NCI-H146 treated with DMSO at 0.1 percent for 48 hours (cell line): ENCODE measurements at regions not wholly inside any gene's neighbourhood (a gene's known extent, or its start where the extent isn't known, plus 50 kb on each side); places are given as distances from the start of the nearest gene placed in this dataset.
A peak's percentile ranks its signal among the peaks of the same experiment; 100 is the strongest.

Experiments
- DNase-seq: peaks from one replicate; lab custom pipeline; 2025; ENCODE audit not compliant: unreplicated experiment; lab: John Stamatoyannopoulos, UW

GRCh38 chr2:220081171-220081570 lies 453.7 kb downstream of the SLC4A3 start:
- no peak for DNase-seq

DNA sequence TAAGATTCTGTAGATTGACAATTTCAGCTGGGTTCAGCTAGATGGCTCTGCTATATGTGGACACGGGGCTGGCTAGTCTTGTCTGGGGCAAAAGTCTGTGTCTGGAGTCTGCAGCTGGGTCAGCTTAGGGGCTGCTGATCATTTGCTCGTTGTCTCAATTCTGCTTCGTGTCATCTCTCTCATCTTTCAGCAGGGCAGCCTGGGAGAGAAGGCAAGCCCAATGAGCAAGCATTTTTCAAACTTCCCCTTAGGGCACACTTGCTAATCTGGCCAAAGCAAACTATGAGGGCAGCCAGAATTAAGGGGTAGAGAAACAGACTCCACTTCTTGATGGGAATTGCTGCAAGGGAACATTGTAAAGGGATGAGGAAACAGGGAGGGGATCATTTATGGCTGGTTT lies 462.6 kb downstream of the SLC4A3 start:
- DNase-seq = no peak

DNA sequence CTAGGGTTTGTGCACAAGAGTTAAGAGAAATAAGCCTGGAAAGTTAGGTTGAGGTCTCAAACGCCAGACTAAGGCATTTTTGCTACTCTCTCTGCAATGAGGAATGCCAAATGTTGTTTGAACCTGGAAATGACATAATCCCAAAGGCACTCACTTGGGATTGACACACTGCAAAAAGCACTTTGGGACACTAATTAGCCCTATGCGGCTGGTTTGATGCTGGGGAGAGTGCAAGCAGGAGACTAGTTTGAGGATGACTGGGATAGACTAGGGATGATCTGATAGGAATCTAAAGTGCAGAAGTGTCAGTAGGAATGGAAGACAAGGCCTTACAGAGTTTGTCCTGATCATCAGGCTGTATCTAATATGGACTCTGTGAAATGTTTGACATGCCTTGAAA lies 469.0 kb downstream of the SLC4A3 start:
- DNase-seq = no peak

DNA sequence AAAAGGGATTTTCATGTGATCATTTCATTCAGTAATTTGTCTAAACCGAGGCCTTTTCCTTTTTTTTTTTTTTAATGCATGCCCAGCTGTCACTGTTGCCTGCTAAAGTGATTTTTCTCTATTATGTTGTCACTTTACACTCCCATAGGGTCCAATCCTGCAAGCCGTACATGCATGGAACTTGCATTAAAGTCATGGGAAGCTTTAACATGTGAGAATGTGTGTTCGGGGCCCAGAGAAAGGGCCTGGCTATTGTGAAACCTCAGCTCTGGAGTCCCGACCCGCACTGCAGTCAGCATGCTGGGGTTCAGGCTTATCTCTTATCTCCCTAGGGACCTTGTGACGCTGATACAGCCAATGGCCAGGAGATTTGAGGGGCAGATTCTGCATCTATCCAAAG lies 474.6 kb downstream of the SLC4A3 start:
- DNase-seq = no peak

GRCh38 chr2:220103596-220103995 lies 476.2 kb downstream of the SLC4A3 start:
- DNase-seq = no peak

DNA sequence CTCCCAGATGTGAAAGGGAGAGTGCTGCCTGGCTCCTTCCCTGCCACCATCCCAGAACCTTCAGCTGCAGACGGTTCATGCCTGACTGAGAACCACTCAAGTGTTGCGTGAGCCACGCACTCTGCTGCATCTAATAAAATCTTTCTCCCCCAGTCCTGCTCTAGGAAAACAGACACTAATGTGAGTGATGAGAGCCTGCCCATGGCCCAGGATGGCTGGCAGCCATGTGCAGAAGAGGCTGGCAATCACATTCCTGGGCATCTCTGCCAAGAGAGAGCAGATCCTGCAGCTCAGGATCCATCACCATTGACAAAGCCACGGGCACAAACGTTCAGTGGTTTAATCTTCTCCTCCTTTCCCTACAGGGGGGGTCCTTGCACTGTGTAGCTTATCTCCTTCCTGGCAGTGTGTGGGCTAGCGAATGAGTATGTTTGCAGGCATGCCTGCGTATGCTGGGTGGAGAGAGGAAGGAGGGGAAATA lies 477.5 kb downstream of the SLC4A3 start:
- DNase-seq = no peak

GRCh38 chr2:220106065-220106464 lies 478.6 kb downstream of the SLC4A3 start:
- DNase-seq = no peak

- DNase-seq = no peak
Measured at GRCh38 chr2:220107380-220107791, 480.0 kb downstream of the SLC4A3 start.

- DNase-seq = no peak
Measured at GRCh38 chr2:220114443-220114842, 487.0 kb downstream of the SLC4A3 start.

DNA sequence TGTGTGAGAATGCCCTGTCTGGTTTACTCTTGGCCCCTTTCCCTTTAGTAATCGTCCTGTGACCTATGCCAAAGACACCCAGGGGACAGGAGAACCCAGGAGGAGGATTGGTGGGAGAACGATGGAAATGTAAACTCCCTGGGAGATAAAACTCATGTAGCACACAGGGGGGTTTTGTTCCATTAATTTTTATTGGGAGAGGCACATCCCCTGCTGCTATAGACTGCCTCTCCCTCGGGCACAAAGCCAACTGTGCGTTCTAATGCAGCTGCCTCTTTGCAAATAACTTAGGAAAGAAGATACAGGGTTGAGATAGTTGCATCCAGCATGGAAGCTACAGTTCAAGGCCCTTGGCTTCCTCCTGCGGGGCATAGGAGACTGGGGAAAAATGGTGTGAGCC lies 489.6 kb downstream of the SLC4A3 start:
- DNase-seq = peak; percentile 24

GRCh38 chr2:220120041-220120440 lies 492.6 kb downstream of the SLC4A3 start:
- DNase-seq = no peak

GRCh38 chr2:220123751-220124150 lies 496.3 kb downstream of the SLC4A3 start:
- peak; percentile 33 for DNase-seq

GRCh38 chr2:220125551-220125950 lies 498.1 kb downstream of the SLC4A3 start:
- DNase-seq = no peak

GRCh38 chr2:220127311-220127710 lies 499.9 kb downstream of the SLC4A3 start:
- no peak for DNase-seq

GRCh38 chr2:220127876-220128275 lies 500.4 kb downstream of the SLC4A3 start:
- no peak for DNase-seq

GRCh38 chr2:220129391-220129790 lies 502.0 kb downstream of the SLC4A3 start:
- DNase-seq = no peak

DNA sequence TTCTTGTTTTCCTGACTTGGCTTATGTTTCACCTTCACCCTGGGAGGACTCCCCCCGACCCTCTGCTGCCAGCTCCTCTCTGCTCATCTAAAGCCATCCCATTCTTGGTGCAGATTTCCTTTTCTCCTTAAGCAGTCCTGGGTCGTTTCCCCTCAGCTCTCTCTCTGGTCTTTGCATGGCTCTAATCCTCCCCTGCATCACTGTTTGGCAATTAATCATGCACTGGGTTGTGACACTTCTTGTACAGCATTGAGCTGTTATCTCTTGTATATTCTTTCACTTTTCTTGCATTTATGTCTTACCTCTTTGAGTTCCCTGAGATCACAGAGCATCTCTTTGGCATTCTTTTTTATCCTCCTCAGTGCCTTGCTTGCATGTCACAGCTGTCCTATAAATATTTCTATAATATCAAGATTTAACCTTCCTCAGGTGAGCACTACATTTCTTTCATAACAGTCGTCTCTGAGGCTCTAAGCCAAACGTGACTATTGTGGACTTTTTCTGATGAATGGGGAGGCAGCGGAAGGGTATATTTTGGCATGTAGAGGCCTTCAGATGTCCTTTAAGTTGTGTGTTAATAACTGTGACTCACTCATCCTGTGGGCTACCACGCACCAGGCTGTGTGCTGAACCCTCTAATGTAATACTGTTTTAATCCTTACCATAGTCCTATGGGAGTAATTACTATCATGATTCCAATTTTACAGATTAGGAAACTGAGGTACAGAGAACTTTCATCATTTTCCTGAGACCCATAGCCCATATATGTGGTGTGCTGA lies 507.5 kb downstream of the SLC4A3 start:
- no peak for DNase-seq

DNA sequence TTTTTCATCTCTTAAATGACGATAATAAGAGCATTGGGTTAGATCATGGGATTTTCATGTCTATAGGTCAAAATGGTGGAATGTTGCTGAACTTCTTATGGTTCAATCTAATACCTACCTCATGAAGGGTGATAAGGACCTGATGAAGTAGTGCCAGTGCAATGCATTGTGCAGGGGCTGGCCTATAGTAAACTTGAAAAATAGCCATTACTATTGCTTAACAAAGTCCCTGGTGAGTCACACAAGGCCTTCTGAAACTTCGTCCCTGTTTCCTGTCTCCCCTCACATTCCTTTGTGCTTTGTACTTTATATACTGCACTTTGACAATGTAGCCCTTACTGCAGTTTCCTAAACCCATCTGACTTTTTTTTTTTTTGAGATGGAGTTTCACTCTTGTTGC lies 515.9 kb downstream of the SLC4A3 start:
- no peak for DNase-seq

DNA sequence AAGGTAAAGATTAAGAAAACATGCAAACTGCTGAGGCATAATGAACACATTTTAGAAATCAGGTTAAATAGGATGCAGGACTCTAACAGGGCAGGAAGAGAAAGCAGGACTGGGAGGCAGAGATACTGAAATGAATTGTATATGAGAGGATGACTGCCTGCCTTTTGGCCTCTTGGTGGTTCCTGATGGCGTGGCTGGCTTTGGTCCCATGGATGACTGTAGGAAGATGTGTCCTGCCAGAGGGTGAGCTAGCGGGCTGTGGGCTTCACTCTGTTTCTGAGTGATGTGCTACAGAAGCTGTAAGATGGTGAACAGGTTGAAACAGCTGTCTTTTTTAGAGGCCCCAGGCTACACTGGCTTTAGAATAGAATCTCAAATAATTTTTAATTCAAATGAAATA lies 517.0 kb downstream of the SLC4A3 start:
- no peak for DNase-seq

- no peak for DNase-seq
Measured at GRCh38 chr2:220147161-220148038, 520.0 kb downstream of the SLC4A3 start.

DNA sequence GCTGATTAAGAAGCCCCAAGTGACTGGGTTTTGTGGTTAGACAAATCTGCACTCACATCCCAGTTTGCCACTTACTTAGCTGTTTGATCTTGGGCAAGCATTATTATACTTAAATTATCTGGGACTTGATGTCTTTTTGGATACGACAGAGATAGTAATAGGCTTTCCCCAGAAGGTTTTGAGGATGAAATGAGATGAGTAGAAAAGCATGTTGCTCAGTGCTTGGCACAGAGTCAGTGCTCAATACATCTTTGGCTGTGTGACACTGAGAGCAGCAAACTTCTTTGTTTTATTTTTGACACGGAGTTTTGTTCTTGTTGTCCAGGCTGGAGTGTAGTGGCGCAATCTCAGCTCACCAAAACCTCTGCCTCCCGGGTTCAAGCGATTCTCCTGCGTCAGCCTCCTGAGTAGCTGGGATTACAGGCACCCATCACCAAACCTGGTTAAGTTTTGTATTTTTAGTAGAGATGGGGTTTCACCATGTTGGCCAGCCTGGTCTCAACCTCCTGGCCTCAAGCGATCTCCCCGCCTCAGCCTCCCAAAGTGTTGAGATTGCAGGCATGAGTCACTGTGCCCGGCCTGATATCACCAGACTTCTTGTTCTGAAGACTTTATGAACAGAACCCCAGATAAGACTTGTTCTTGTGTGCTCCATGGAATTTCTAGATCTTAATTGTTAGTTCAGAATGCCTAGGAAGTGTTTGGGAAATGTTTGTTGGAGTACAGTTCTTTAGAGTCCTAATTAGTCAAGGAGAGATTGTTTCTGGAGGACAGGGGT lies 521.2 kb downstream of the SLC4A3 start:
- no peak for DNase-seq
